ENCODE measurements at regions not wholly inside any gene's neighbourhood (a gene's known extent, or its start where the extent isn't known, plus 50 kb on each side); places are given as distances from the start of the nearest gene placed in this dataset.

GRCh38 chr13:90700340-90700739 lies 647.1 kb upstream of the MIR17HG start:
- H3K9me3 ChIP-seq = no peaks in the 10 kb centered on the region
- no peak for TF ChIP-seq POLR2A (IDR thresholded peaks at IDR 0.05)
- TF ChIP-seq EP300 (IDR thresholded peaks at IDR 0.05) = no peak
- no peak for TF ChIP-seq CTCF (IDR thresholded peaks at IDR 0.05)
- no peak overlapping the region for H3K4me3 ChIP-seq
- H3K36me3 ChIP-seq = no peaks in the 10 kb centered on the region
- H3K27ac ChIP-seq = no peak overlapping the region
- no peaks in the 10 kb centered on the region for H3K4me1 ChIP-seq (ENCODE audit: insufficient read depth)
- intact Hi-C loops (cut with DNase I) = no loop called here
- 96 to 100% (median 100%) methylated on average over 1 of the region's 1 CpG for WGBS, 3 donors
- DNase-seq = no peak
- H3K27me3 ChIP-seq = no peaks in the 10 kb centered on the region

GRCh38 chr13:90701264-90701663 lies 646.2 kb upstream of the MIR17HG start:
- DNase-seq = no peak
- whole genome bisulfite sequencing, 3 donors = 77 to 95% (median 86%) methylated on average over 2 of the region's 2 CpGs
- Histone ChIP-seq H3K9me3 (no peaks in the 10 kb centered on the region), H3K27me3 (no peaks in the 10 kb centered on the region), H3K4me1 (ENCODE audit: insufficient read depth) (no peaks in the 10 kb centered on the region), H3K36me3 (no peaks in the 10 kb centered on the region), H3K4me3 (no peak overlapping the region), H3K27ac (no peak overlapping the region)
- TF ChIP-seq CTCF (IDR thresholded peaks at IDR 0.05) (no peak), POLR2A (IDR thresholded peaks at IDR 0.05) (no peak), EP300 (IDR thresholded peaks at IDR 0.05) (no peak)
- intact Hi-C loops (cut with DNase I) = no loop called here

GRCh38 chr13:90702050-90702449 lies 645.4 kb upstream of the MIR17HG start:
- no peak overlapping the region for H3K27ac ChIP-seq
- no peaks in the 10 kb centered on the region for H3K27me3 ChIP-seq
- intact Hi-C loops (cut with DNase I) = no loop called here
- no peak for DNase-seq
- TF ChIP-seq CTCF (IDR thresholded peaks at IDR 0.05) (no peak), POLR2A (IDR thresholded peaks at IDR 0.05) (no peak), EP300 (IDR thresholded peaks at IDR 0.05) (no peak)
- H3K4me1 ChIP-seq (ENCODE audit: insufficient read depth) = no peaks in the 10 kb centered on the region
- no peaks in the 10 kb centered on the region for H3K9me3 ChIP-seq
- 84 to 97% (median 93%) methylated on average over 5 of the region's 5 CpGs for WGBS, 3 donors
- H3K36me3 ChIP-seq = no peaks in the 10 kb centered on the region
- H3K4me3 ChIP-seq = no peak overlapping the region

GRCh38 chr13:90706631-90707030 lies 640.9 kb upstream of the MIR17HG start:
- no peak for DNase-seq
- Histone ChIP-seq H3K36me3 (no peaks in the 10 kb centered on the region), H3K27ac (no peak overlapping the region), H3K4me3 (no peak overlapping the region), H3K4me1 (ENCODE audit: insufficient read depth) (no peaks in the 10 kb centered on the region), H3K9me3 (no peaks in the 10 kb centered on the region), H3K27me3 (no peaks in the 10 kb centered on the region)
- no peak for TF ChIP-seq POLR2A (IDR thresholded peaks at IDR 0.05)
- no peak for TF ChIP-seq EP300 (IDR thresholded peaks at IDR 0.05)
- TF ChIP-seq CTCF (IDR thresholded peaks at IDR 0.05) = no peak
- intact Hi-C loops (cut with DNase I) = no loop called here
- 75 to 94% (median 92%) methylated on average over 4 of the region's 4 CpGs for WGBS, 3 donors

- DNase-seq = no peak
- no peak overlapping the region for H3K27ac ChIP-seq
- TF ChIP-seq CTCF (IDR thresholded peaks at IDR 0.05) (no peak), EP300 (IDR thresholded peaks at IDR 0.05) (no peak), POLR2A (IDR thresholded peaks at IDR 0.05) (no peak)
- H3K27me3 ChIP-seq = no peaks in the 10 kb centered on the region
- H3K36me3 ChIP-seq = no peaks in the 10 kb centered on the region
- no peak overlapping the region for H3K4me3 ChIP-seq
- intact Hi-C loops (cut with DNase I) = no loop called here
- no peaks in the 10 kb centered on the region for H3K4me1 ChIP-seq (ENCODE audit: insufficient read depth)
- WGBS, 3 donors = 93 to 95% (median 95%) methylated on average over 1 of the region's 1 CpG
- no peaks in the 10 kb centered on the region for H3K9me3 ChIP-seq
Observed at GRCh38 chr13:90708128-90708527, 639.4 kb upstream of the MIR17HG start.

All from ovary (tissue), 7 donors.